NCI-H446 (cell line): ENCODE measurements at regions not wholly inside any gene's neighbourhood (a gene's known extent, or its start where the extent isn't known, plus 50 kb on each side); places are given as distances from the start of the nearest gene placed in this dataset.
"Not testable (repeated sequence)": the region's sequence is repeated elsewhere in the genome, so short reads cannot be mapped to it uniquely, and the experiment has no call there.

Source experiments
- DNase-seq, 2 experiments: peaks; one replicate each; lab custom pipeline; 2025; lab: John Stamatoyannopoulos, UW

DNA sequence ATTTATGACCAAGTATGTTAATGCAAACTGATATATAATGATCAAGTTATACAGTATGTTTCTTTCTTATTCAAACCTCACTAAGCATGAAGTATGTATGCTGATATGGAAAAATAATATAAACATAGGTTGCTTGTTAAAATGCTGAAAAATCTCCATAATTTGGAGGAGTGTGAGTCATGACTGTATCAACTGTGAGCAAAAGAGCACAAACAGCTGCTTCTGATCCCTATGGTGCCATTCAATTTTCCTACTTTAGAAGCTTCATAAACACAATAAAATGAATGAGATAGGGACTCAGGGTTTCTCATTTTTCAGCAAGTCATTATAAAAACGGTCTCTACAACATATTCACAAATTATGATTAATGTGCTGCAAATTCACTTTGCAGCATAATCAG lies 129.9 kb upstream of the TFPI start:
- DNase-seq: no peak

- no peak for DNase-seq
These were observed 132.3 kb upstream of the TFPI start for GRCh38 chr2:187686416-187687024.

- no peak for DNase-seq
These were observed 133.3 kb upstream of the TFPI start for GRCh38 chr2:187687585-187687984.

DNA sequence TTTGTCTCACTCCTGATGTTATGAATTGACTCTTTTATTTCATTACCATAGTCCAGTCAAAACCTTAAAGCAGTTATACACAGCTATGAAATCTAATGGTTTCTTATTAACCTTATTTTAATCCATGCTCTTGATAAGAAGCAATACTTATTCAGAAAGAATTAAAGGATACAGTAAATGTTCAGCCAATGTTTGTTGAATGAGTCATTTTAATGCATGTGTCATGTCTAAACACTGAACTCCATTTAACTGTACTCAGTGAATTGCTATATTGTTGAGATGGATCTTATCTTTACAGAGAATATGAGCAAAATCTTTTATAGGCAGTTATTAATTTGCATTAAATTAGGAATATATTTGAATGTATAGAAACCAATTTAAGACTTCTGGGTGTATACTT lies 135.1 kb upstream of the TFPI start:
- DNase-seq: no peak

GRCh38 chr2:187693923-187694322 lies 139.7 kb upstream of the TFPI start:
- DNase-seq: no peak

DNA sequence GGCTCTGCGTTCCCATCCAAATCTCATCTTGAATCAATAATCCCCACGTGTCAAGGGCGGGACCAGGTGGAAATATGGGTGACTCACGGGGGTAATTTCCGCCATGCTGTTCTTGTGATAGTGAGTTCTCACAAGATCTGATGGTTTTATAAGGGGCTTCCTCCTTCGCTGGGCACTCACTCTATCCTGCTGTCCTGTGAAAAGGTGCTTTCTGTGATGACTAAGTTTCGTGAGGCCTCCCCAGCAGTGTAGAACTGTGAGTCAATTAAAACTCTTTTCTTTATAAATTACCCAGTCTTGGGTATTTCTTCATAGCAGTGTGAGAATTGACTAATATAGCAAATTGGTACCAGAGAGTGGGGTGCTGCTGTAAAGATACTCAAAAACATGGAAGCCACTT lies 142.4 kb upstream of the TFPI start:
- DNase-seq: not testable (repeated sequence)

DNA sequence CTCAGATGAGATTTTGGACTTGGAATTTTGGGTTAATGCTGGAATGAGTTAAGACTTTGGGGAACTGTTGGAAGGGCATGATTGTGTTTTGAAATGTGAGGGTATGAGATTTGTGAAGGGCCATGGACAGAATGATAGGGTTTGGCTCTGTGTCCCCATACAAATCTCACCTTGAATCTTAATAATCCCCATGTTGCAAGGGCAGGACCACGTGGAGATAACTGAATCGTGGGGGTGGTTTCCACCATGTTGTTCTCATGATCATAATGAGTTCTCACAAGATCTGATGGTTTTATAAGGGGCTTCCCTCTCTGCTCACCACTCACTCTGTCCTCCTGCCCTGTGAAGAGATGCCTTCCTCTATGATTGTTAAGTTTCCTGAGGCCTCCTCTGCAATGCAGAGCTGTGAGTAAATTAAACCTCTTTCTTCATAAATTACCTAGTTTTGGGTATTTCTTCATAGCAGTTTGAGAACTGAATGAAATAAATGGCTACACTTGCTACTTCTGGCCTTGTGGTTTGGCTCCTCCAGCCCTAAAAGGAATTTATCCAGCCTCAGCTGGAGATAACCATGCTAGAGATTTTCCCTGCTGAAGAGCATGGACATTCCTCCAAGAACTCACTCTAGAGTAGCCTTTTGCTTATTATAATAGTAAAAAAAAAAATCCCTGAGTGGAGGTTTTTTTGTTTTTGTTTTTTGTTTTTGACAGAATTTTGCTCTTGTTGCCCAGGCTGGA lies 144.3 kb upstream of the TFPI start:
- DNase-seq: no peak

DNA sequence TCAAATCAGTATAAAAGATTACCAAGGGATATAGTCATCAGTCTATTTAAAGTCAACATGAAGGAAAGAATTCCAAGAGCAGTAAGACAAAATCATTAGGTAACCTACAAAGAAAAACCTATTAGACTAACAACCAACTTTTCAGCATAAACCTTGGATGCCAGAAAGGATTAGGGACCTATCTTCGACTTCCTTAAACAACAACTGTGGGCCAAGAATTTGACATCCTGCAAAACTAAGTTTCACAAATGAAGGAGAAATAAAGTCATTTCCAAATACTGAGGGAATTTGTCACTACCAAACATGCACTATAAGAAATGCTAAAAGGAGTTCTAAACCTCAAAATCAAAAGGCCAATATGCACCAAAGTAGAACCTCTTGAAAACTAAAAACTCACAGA lies 147.9 kb upstream of the TFPI start:
- no peak for DNase-seq

DNA sequence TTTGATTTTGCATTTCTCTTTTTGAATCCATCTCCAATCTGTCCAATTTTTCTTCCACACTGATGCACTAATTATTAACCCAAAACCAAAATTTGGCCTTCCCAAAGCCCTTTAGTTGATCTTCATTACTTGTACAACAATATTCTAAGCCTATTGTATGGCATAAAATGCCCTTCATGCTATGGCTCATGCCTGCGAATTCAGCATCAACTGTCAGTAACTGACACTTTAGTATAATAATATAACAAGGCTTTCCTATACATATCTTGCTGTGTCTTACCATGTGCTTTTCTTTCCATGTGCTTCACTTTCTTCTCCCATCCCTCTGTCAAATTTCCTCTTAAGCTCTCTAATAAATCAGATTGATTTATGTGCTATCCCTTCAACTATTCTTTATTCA lies 154.0 kb upstream of the TFPI start:
- DNase-seq: no peak

- DNase-seq: no peak
These were observed 154.8 kb upstream of the TFPI start for GRCh38 chr2:187709065-187709464.

GRCh38 chr2:187710791-187711521 lies 156.7 kb upstream of the TFPI start:
- no peak for DNase-seq

DNA sequence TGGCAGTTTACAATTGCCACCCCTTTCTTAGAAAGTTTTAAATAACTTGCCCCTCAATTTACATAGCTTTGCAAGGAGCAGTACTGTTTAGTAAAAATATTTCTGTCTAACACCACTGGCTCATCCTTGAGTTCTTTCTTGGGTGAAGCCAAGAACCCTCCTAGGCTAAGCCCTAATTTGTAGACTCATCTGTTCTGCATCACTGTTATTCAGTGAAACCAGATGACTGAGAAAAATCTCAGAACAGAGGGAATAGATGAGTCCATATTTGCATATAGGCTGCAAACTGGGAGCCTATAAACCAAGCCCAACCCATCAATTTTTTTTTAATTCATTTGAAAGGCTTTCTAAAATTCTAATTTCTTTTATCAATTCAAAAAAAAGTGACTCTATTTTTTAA lies 161.4 kb upstream of the TFPI start:
- no peak for DNase-seq

- DNase-seq: no peak
These were observed 162.1 kb upstream of the TFPI start for GRCh38 chr2:187716301-187716700.

DNA sequence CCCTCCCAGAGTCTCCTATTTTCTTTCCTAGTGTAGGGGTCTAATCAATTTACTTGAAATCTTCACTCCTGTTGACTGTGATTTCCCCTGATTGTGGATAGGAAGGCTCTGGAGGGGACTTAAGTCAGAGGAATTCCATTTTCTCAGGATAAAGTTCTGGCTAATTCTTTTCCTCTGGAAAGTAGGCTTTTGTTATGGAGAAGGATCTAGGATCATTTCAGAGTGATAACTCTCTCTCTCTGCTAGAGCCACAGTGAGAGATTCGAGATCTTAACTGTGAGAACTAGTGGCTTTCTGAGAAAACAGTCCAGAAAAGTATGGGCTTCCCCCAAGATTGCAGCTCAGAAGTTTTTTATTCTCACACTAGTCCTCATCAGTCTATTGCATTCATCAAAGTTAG lies 163.9 kb upstream of the TFPI start:
- DNase-seq: no peak

GRCh38 chr2:187719510-187719909 lies 165.3 kb upstream of the TFPI start:
- DNase-seq: no peak

DNA sequence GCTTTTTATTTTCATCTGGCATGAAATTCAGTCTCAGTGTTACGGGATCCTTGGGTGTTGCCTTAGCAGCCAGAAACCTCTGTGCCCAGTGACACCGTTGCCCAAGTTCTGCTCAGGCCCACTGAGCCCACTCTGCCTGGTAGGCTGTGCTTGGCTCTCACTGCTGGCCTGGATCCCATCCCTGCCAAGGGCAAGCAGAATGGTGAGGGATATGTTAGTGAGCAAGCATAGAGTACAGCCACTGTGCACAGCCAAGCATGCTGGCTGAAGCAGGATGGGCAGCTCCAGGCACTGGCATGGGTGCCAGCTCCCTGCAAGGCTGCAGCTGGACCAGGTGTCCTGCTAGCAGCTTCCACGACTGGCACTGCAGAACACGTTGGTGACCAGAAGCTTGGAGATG lies 194.7 kb upstream of the TFPI start:
- peak in 1 of 2 experiments; percentile 25 for DNase-seq

DNA sequence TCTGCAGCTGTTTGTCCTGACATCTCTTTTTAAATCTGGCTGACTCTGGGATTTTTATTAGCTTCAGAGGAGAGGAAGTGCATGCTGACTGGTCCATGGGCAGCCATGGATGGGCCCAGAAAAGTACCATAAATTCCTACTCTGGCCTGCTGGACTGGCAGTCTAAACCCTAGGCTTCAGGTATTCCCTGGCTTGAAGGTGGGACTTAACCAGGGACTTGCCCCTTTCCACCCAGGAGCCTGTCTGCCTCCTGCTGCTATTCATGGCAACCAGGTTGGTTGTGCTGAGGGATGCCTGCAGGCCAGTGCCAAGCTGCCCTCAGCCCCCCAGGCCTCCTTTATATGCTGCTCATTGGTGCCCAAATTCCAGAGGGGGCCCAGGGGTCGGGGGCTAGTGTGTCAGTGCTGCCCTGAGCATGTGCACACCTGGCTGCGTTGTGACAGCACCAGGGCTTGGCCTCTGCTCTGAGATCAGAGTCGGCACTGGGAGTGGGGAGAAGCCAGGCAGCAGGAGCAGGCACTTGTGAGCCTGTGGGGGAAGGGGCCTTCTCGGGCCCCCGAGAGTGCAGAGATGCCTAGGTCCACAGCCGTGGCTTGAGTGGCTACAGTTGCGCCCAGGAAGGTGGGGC lies 195.7 kb upstream of the TFPI start:
- DNase-seq: no peak

DNA sequence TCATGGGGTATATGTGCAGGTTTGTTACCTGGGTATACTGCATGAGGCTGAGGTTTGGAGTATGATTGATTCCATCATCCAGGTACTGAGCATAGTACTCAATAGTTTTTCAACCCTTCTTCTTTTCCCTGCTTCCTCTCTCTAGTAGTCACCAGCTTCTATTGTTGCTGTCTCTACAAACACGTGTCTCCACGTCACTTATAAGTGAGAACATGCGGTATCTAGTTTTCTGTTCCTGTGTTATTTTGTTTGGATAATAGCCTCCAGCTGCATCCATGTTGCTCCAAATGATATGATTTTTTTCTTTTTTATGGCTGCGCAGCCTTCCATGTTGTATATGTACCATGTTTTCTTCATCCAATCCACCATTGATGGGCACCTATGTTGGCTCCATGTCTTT lies 214.8 kb upstream of the TFPI start:
- no peak for DNase-seq

DNA sequence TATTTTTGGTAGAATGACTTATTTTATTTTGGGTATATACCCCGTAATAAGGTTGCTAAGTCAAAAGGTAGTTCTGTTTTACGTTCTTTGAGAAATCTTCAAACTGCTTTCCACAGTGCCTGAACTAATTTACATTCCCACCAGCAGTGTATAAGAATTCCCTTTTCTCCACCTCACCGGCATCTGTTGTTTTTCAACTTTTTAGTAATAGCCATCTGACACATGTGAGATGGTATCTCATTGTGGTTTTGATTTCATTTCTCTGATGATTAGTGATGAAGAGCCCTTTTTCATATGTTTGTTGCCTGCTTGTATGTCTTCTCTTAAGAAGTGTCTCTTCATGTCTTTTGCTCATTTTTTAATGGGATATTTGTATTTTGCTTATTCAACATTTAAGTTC lies 215.2 kb upstream of the TFPI start:
- DNase-seq: no peak

DNA sequence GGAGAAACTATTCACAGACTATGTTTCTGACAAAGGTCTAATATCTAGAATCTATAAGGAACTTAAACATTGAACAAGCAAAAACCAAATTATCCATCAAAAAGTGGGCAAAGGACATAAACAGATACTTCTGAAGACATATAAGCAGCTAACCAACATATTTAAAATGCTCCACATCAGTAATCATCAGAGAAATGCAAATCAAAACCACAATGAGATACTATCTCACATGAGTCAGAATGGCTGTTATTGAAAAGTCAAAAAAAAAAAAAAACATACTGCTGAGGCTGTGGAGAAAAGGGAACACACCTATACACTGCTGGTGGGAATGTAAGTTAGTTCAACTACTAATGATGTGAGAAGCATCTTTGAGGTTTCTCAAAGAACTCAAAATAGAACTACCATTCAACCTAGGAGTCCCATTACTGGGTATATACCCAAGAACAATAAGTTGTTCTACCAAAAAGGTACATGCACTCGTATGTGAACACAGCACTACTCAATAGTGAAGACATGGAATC lies 220.4 kb upstream of the TFPI start:
- DNase-seq: no peak

DNA sequence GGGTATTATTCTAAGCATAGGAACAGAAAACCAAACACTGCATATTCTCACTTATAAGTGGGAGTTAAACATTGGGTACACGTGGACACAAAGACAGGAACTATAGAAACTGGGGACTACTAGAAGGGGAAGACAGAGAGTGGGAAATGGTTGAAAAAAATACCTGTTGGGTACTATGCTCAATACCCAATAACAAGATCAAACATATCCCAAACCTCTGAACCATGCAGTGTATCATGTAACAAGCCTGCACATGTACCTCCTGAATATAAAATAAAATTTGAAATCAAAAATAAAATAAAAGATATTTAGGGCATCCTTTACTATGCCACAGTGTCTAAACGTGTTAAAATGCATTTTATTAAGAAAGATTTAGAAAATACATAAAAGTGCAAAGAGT lies 221.0 kb upstream of the TFPI start:
- no peak for DNase-seq

GRCh38 chr2:187775651-187776050 lies 221.4 kb upstream of the TFPI start:
- DNase-seq: no peak

GRCh38 chr2:187782301-187782700 lies 228.1 kb upstream of the TFPI start:
- DNase-seq: no peak
